ENCODE measurements at regions not wholly inside any gene's neighbourhood (a gene's known extent, or its start where the extent isn't known, plus 50 kb on each side); places are given as distances from the start of the nearest gene placed in this dataset.

DNA sequence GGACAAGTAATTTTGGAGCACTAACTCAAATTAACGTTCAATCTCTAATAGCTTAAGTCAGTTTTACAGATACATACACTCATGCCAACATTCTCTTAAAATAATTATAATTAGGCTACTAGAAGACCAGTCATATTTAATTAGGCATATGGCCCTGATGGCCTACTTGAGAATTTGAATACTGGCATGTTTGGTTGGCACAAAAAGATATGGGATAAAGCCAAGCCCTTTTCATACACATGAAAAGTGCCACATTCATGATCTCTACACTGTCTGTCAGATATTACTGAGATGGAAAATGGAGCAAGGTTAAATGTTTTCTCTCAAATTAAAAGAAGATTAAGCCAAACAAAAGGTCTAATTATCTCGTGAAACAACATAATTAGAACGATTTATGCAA lies 1091.0 kb downstream of the C4orf33 start:
- TF ChIP-seq, protein P1, sequence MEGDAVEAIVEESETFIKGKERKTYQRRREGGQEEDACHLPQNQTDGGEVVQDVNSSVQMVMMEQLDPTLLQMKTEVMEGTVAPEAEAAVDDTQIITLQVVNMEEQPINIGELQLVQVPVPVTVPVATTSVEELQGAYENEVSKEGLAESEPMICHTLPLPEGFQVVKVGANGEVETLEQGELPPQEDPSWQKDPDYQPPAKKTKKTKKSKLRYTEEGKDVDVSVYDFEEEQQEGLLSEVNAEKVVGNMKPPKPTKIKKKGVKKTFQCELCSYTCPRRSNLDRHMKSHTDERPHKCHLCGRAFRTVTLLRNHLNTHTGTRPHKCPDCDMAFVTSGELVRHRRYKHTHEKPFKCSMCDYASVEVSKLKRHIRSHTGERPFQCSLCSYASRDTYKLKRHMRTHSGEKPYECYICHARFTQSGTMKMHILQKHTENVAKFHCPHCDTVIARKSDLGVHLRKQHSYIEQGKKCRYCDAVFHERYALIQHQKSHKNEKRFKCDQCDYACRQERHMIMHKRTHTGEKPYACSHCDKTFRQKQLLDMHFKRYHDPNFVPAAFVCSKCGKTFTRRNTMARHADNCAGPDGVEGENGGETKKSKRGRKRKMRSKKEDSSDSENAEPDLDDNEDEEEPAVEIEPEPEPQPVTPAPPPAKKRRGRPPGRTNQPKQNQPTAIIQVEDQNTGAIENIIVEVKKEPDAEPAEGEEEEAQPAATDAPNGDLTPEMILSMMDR (IDR thresholded peaks at IDR 0.05; ENCODE audit: control insufficient read depth, insufficient read depth, low read depth, low read length, missing control alignments): no peak
- no peak for DNase-seq (ENCODE audit: low read depth)
- H3K4me3 ChIP-seq (ENCODE audit: control insufficient read depth, low read depth, low read length): no peak overlapping the region

DNA sequence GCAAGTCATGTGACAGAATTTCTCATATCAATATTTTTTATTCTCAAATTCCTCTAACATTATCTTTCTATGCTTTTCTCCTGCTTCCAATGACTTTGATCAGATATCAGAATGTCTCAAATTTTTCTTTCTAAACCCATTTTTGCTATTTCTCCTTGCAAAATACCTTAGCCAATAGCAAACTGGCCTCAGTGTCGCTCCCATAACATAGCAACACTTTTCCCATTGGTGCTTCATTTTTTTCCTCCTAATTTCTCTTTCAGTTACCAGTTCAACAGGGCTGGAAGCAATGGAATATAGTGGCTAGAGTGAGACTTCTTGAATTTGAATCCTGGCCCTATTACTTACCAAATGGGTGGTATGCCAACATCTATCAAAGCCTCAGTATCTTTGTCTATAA lies 1091.6 kb downstream of the C4orf33 start:
- no peak overlapping the region for H3K4me3 ChIP-seq (ENCODE audit: control insufficient read depth, low read depth, low read length)
- DNase-seq (ENCODE audit: low read depth): no peak
- TF ChIP-seq, protein P1 (IDR thresholded peaks at IDR 0.05; ENCODE audit: control insufficient read depth, insufficient read depth, low read depth, low read length, missing control alignments): no peak

DNA sequence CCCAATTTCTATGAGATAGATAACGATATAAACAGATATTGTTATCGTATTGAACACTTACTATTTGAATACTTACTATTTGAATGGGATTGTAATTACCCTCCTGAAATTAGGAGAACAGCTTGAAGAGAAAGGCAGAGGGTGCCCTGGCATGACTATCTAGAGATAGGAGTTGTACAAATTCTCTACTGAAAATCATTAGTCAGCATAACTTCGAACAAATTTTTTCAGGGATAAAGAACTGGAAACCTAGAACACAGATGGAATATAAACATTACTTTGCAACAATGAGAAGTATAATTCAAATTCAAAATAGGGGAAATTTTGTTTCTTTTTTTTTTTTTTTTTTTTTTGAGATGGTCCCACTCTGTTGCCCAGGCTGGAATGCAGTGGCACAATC lies 1096.8 kb downstream of the C4orf33 start:
- TF ChIP-seq, protein P1 (IDR thresholded peaks at IDR 0.05; ENCODE audit: control insufficient read depth, insufficient read depth, low read depth, low read length, missing control alignments): no peak
- H3K4me3 ChIP-seq (ENCODE audit: control insufficient read depth, low read depth, low read length): no peak overlapping the region
- no peak for DNase-seq (ENCODE audit: low read depth)

DNA sequence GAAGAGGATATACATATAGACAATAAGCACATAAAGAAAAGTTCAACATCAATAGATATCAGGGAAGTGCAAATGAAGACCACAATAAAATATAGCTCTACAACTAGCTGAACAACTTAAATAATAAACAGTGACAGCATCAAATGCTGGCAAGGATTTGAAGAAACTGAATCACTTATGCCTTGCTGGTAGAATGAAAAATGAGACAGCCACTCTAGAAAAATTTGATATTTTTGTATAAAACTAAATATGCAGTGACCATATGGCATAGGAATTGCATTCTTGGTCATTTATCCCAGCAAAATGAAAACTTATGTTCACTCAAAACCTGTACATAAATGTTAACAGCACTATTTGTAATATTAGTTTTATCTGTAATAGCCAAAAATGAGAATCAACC lies 1102.0 kb downstream of the C4orf33 start:
- DNase-seq (ENCODE audit: low read depth): no peak
- H3K4me3 ChIP-seq (ENCODE audit: control insufficient read depth, low read depth, low read length): no peak overlapping the region
- TF ChIP-seq, protein P1 (IDR thresholded peaks at IDR 0.05; ENCODE audit: control insufficient read depth, insufficient read depth, low read depth, low read length, missing control alignments): no peak

DNA sequence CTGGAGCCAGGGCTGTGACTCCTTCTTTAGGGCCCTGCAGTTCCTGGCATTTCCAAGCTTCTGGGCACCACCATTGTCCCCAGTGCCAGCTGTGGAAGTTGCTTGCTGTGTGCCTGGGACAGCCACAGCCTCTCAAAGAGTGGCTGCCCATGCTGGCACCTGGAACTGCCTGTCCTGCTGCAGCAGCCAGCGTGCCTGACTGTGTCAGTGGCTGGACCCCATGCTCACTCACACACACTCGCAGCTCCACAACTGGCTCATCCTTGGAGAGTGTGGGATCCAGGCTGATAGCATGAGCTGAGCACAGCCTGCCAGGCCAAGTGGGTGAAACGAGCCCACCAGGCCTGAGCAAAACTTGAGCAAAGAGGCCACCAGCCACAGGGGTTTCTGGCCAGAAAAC lies 1107.6 kb downstream of the C4orf33 start:
- no peak overlapping the region for H3K4me3 ChIP-seq (ENCODE audit: control insufficient read depth, low read depth, low read length)
- DNase-seq (ENCODE audit: low read depth): no peak
- TF ChIP-seq, protein P1 (IDR thresholded peaks at IDR 0.05; ENCODE audit: control insufficient read depth, insufficient read depth, low read depth, low read length, missing control alignments): no peak

DNA sequence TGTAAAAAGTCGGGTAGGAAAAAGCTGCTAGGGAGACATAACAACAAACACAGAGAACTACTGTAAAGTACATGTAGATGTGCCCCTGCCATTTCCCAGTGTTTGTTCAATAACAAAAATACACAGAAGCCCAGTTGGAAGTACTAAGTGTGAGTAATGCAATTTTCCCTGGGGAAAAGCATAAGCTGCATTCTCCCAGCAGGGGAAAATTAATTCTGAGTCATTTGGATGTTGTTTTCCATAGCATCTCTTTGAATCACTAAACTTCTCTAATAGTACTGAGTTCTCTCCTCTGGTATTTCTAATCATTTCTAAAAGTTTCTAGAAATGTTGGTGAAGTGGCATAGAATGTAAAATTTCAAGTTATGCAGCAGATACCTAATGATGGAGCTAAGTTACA lies 1114.9 kb downstream of the C4orf33 start:
- DNase-seq (ENCODE audit: low read depth): no peak
- H3K4me3 ChIP-seq (ENCODE audit: control insufficient read depth, low read depth, low read length): no peak overlapping the region
- TF ChIP-seq, protein P1 (IDR thresholded peaks at IDR 0.05; ENCODE audit: control insufficient read depth, insufficient read depth, low read depth, low read length, missing control alignments): no peak

DNA sequence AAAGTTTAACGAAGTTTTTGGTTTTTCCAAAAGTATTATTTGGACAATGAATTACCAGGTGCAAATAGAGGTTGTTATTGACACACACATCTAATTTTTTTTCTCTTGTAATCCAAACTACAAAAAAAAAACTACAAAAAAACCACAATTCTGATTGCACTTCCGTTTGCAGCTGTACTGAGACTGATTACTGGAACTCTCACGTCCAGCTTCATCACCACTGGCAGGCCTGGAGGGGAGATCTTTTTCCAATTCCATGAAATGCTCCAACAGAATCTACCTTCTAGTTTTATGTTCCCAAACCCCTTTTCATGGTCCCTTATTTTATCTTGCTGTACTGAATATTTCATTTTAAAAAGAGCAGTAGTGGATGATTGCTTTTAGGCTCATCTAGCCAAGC lies 1118.3 kb downstream of the C4orf33 start:
- no peak overlapping the region for H3K4me3 ChIP-seq (ENCODE audit: control insufficient read depth, low read depth, low read length)
- no peak for DNase-seq (ENCODE audit: low read depth)
- TF ChIP-seq, protein P1 (IDR thresholded peaks at IDR 0.05; ENCODE audit: control insufficient read depth, insufficient read depth, low read depth, low read length, missing control alignments): no peak
